SU-DHL-6 (cell line): ENCODE measurements at regions not wholly inside any gene's neighbourhood (a gene's known extent, or its start where the extent isn't known, plus 50 kb on each side); places are given as distances from the start of the nearest gene placed in this dataset.

Experiments
- EZH2phosphoT487 ChIP-seq: fragments of 200-600 bp; sonication (generic), shearing (Covaris generic); conservative IDR thresholded peaks from 2 replicates; pipeline ENCODE4 v1.6.1; 2018; ENCODE audit warnings: mild to moderate bottlenecking, antibody characterized with exemption, low read length, moderate library complexity, mixed read lengths
- TF ChIP-seq, protein P1 (sequence below): fragments of 200-600 bp; sonication (generic); IDR thresholded peaks from one replicate; pipeline ENCODE4 v1.5.1; 2017; ENCODE audit warnings: antibody characterized with exemption, mild to moderate bottlenecking, low read length, moderate library complexity; ENCODE audit not compliant: insufficient read depth, poor library complexity, severe bottlenecking

DNA sequence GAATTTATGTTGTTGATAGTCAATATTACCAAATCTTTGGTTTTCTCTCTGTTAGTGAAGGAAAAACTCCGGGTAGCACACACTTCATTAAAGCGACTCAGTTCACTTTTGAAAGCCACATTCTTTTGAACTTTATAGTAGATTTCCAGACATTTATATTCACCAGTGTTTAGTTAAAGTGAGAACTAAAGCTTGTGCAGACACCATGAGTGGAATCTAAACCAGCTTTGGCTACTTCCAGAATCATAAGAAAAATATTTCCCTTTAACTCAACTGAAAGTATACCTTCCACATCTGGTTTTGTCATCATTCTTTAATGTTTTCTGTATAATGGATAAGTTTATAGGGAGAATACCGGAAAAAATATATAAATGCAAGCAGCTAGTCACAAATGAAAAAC, 92.1 kb upstream of the COL21A1 start:
- TF ChIP-seq, protein P1, sequence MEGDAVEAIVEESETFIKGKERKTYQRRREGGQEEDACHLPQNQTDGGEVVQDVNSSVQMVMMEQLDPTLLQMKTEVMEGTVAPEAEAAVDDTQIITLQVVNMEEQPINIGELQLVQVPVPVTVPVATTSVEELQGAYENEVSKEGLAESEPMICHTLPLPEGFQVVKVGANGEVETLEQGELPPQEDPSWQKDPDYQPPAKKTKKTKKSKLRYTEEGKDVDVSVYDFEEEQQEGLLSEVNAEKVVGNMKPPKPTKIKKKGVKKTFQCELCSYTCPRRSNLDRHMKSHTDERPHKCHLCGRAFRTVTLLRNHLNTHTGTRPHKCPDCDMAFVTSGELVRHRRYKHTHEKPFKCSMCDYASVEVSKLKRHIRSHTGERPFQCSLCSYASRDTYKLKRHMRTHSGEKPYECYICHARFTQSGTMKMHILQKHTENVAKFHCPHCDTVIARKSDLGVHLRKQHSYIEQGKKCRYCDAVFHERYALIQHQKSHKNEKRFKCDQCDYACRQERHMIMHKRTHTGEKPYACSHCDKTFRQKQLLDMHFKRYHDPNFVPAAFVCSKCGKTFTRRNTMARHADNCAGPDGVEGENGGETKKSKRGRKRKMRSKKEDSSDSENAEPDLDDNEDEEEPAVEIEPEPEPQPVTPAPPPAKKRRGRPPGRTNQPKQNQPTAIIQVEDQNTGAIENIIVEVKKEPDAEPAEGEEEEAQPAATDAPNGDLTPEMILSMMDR: no peak
- TF ChIP-seq EZH2phosphoT487: no peak
